Erythroblast (primary cell): ENCODE measurements at regions not wholly inside any gene's neighbourhood (a gene's known extent, or its start where the extent isn't known, plus 50 kb on each side); places are given as distances from the start of the nearest gene placed in this dataset.

Source experiments
- GATA1 ChIP-seq: IDR thresholded peaks from 2 replicates; pipeline ENCODE4 v1.6.1; 2011; ENCODE audit warnings: low read depth, mild to moderate bottlenecking, control low read depth, low read length, moderate library complexity
- POLR2A ChIP-seq: IDR thresholded peaks from 2 replicates; pipeline ENCODE4 v1.6.1; 2011; ENCODE audit warnings: mild to moderate bottlenecking, low read length

- TF ChIP-seq POLR2A (no peak), GATA1 (no peak)
These were observed 80.3 kb downstream of the SLC4A3 start for GRCh38 chr2:219707496-219708285.
